ENCODE measurements at regions not wholly inside any gene's neighbourhood (a gene's known extent, or its start where the extent isn't known, plus 50 kb on each side); places are given as distances from the start of the nearest gene placed in this dataset.

GRCh38 chr9:85185486-85186217 is 516.1 kb downstream of the NTRK2 start:
- TF ChIP-seq CTCF (IDR thresholded peaks at IDR 0.05; ENCODE audit: insufficient read depth, low read length) (no peak), GABPA (IDR thresholded peaks at IDR 0.05; ENCODE audit: low read depth) (no peak), POLR2AphosphoS5 (IDR thresholded peaks at IDR 0.05; ENCODE audit: low read depth) (no peak), REST (IDR thresholded peaks at IDR 0.05; ENCODE audit: insufficient replicate concordance, low read depth) (no peak), SPI1 (IDR thresholded peaks at IDR 0.05; ENCODE audit: borderline replicate concordance, low read depth) (no peak)

Measured in HL-60 (cell line).